Retinal pigment epithelial cell (primary cell): ENCODE measurements at regions not wholly inside any gene's neighbourhood (a gene's known extent, or its start where the extent isn't known, plus 50 kb on each side); places are given as distances from the start of the nearest gene placed in this dataset.

ENCODE experiments used
- DNase-seq: peaks from one replicate; pipeline ENCODE4 v3.0.0-alpha.2; 2010; ENCODE audit warnings: low read depth
- H3K4me3 ChIP-seq: 2 replicates; pipeline ENCODE4 v1.5.1; 2011; ENCODE audit warnings: mild to moderate bottlenecking, low read length, control low read depth, moderate library complexity
- TF ChIP-seq, protein P1 (sequence below): conservative IDR thresholded peaks from 2 replicates; pipeline ENCODE4 v1.5.1; 2011; ENCODE audit warnings: low read depth, low read length, control low read depth, inconsistent platforms

GRCh38 chr6:44772838-44773237 is 385.3 kb downstream of the CDC5L start:
- DNase-seq, result no peak
- H3K4me3 ChIP-seq, result no peak overlapping the region
- TF ChIP-seq, protein P1, sequence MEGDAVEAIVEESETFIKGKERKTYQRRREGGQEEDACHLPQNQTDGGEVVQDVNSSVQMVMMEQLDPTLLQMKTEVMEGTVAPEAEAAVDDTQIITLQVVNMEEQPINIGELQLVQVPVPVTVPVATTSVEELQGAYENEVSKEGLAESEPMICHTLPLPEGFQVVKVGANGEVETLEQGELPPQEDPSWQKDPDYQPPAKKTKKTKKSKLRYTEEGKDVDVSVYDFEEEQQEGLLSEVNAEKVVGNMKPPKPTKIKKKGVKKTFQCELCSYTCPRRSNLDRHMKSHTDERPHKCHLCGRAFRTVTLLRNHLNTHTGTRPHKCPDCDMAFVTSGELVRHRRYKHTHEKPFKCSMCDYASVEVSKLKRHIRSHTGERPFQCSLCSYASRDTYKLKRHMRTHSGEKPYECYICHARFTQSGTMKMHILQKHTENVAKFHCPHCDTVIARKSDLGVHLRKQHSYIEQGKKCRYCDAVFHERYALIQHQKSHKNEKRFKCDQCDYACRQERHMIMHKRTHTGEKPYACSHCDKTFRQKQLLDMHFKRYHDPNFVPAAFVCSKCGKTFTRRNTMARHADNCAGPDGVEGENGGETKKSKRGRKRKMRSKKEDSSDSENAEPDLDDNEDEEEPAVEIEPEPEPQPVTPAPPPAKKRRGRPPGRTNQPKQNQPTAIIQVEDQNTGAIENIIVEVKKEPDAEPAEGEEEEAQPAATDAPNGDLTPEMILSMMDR, result no peak

- TF ChIP-seq, protein P1, result no peak
- no peak overlapping the region for H3K4me3 ChIP-seq
- DNase-seq, result no peak
These were observed 387.6 kb downstream of the CDC5L start for GRCh38 chr6:44775121-44775520.

GRCh38 chr6:44776344-44776743 is 388.8 kb downstream of the CDC5L start:
- DNase-seq, result no peak
- H3K4me3 ChIP-seq, result no peak overlapping the region
- TF ChIP-seq, protein P1, result no peak

DNA sequence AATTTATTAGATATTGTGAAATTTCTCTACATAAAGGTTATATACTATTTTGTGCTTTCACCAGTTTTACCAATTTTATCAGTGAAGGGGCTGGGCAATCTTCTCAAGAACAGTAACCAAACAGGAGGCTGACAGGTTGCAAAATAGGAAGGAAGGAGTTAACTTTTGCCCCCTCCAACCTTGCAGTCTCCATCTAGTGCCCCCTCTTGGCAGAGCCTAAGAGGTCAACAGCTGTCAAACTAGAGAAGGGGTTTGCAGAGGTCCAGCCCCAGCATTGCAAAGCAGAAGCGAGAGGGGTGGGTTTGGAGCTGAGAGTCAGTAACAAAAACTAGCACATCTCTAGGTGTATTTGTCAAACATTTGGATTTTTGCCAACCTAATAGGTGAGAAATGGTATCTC is 391.0 kb downstream of the CDC5L start:
- H3K4me3 ChIP-seq, result no peak overlapping the region
- no peak for DNase-seq
- TF ChIP-seq, protein P1, result no peak
